Fibroblast of mammary gland (primary cell): ENCODE measurements at regions not wholly inside any gene's neighbourhood (a gene's known extent, or its start where the extent isn't known, plus 50 kb on each side); places are given as distances from the start of the nearest gene placed in this dataset.

Source experiments
- DNase-seq: peaks from one replicate; pipeline ENCODE4 v3.0.0-alpha.2; 2010; ENCODE audit warnings: low read depth
- H3K4me3 ChIP-seq: 2 replicates; pipeline ENCODE4 v1.5.1; 2011; ENCODE audit warnings: low read depth, mild to moderate bottlenecking, low read length, moderate library complexity; ENCODE audit not compliant: control insufficient read depth
- CTCF ChIP-seq: conservative IDR thresholded peaks from 2 replicates; pipeline ENCODE4 v1.5.1; 2011; ENCODE audit warnings: low read depth, low read length, inconsistent platforms; ENCODE audit not compliant: control insufficient read depth, insufficient read depth

GRCh38 chr2:538646-539045 lies 138.6 kb downstream of the TMEM18 start:
- no peak overlapping the region for H3K4me3 ChIP-seq
- no peak for DNase-seq
- no peak for TF ChIP-seq CTCF

GRCh38 chr2:535222-535621 lies 142.0 kb downstream of the TMEM18 start:
- H3K4me3 ChIP-seq = no peak overlapping the region
- peak; percentile 4 for TF ChIP-seq CTCF

GRCh38 chr2:529852-530251 lies 147.4 kb downstream of the TMEM18 start:
- H3K4me3 ChIP-seq = no peak overlapping the region
- DNase-seq = no peak
- no peak for TF ChIP-seq CTCF

More at GRCh38 chr2:535222-535621, 142.0 kb downstream of the TMEM18 start:
- no peak for DNase-seq

- DNase-seq = peak; percentile 23
- TF ChIP-seq CTCF = peak; percentile 15
- no peak overlapping the region for H3K4me3 ChIP-seq
Measured at GRCh38 chr2:529424-529823, 147.8 kb downstream of the TMEM18 start.

GRCh38 chr2:527581-527980 lies 149.6 kb downstream of the TMEM18 start:
- no peak for TF ChIP-seq CTCF
- H3K4me3 ChIP-seq = no peak overlapping the region
- no peak for DNase-seq

GRCh38 chr2:526918-527317 lies 150.3 kb downstream of the TMEM18 start:
- DNase-seq = no peak
- no peak overlapping the region for H3K4me3 ChIP-seq
- TF ChIP-seq CTCF = no peak

GRCh38 chr2:525611-526010 lies 151.6 kb downstream of the TMEM18 start:
- H3K4me3 ChIP-seq = no peak overlapping the region
- no peak for DNase-seq
- TF ChIP-seq CTCF = no peak
